Left lung (tissue), 4 donors: ENCODE measurements at regions not wholly inside any gene's neighbourhood (a gene's known extent, or its start where the extent isn't known, plus 50 kb on each side); places are given as distances from the start of the nearest gene placed in this dataset.
A peak's percentile ranks its signal among the peaks of the same experiment; 100 is the strongest.

ENCODE experiments used
- ATAC-seq: fragments of 200-7000 bp; cut with Tn5 transposase; one replicate; pipeline ENCODE4 v1.9.1; 2020; ENCODE audit warnings: moderate library complexity
- DNase-seq, 4 donors: peaks; one replicate each; pipeline ENCODE4 v3.0.0-alpha.2; 2013 to 2020
- H3K27ac ChIP-seq, 2 donors: fragments of 200-600 bp; sonication (generic) in 1 of 2; one replicate each; pipeline versions ENCODE4 v1.5.0 to v1.8.0; 2020 to 2021
- H3K27me3 ChIP-seq, 2 donors: fragments of 200-600 bp; sonication (generic) in 1 of 2; one replicate each; pipeline versions ENCODE4 v1.5.0 to v1.8.0; 2020 to 2021
- H3K36me3 ChIP-seq, 2 donors: fragments of 200-600 bp; sonication (generic) in 1 of 2; one replicate each; pipeline versions ENCODE4 v1.5.0 to v1.8.0; 2020 to 2021
- H3K4me1 ChIP-seq, 2 donors: fragments of 200-600 bp; one replicate each; pipeline ENCODE4 v1.8.0; 2021
- H3K4me3 ChIP-seq, 2 donors: fragments of 200-600 bp; sonication (generic) in 1 of 2; one replicate each; pipeline versions ENCODE4 v1.5.0 to v1.8.0; 2020 to 2021; ENCODE audit warnings: mild to moderate bottlenecking in 1 of 2
- H3K9me3 ChIP-seq, 2 donors: fragments of 200-600 bp; sonication (generic) in 1 of 2; one replicate each; pipeline versions ENCODE4 v1.5.0 to v1.8.0; 2020 to 2021
- CTCF ChIP-seq, 2 donors: fragments of 200-600 bp; sonication (generic) in 1 of 2; IDR thresholded peaks; one replicate each; pipeline versions ENCODE4 v1.5.0 to v1.8.0; 2021; ENCODE audit warnings: antibody characterized with exemption in 2 of 2
- intact Hi-C, 2 donors: fragments of 100-400 bp; cut with DNase I; formaldehyde crosslinking; loops; one replicate each; pipeline versions ENCODE4 v1.11.2 to v1.14.2; 2022
- donor health status: DM: no; HTN: yes; CAD: no.
- donor health status: DM: no; HTN: no; CAD: no.

GRCh38 chr5:44252545-44252944, 136.7 kb downstream of the FGF10 start:
- H3K4me3 ChIP-seq: no peak overlapping the region
- no peak for TF ChIP-seq CTCF (IDR thresholded peaks at IDR 0.05)
- intact Hi-C loops: no loop called here

GRCh38 chr5:44246986-44247385, 142.2 kb downstream of the FGF10 start:
- no peak overlapping the region for H3K4me3 ChIP-seq
- H3K9me3 ChIP-seq: no peaks in the 10 kb centered on the region
- no peaks in the 10 kb centered on the region for H3K36me3 ChIP-seq
- ATAC-seq (peak; percentile 43), DNase-seq (no peak)
- intact Hi-C loops: no loop called here
- H3K4me1 ChIP-seq: no peaks in the 10 kb centered on the region
- no peak overlapping the region for H3K27ac ChIP-seq
- no peak for TF ChIP-seq CTCF (IDR thresholded peaks at IDR 0.05)
- H3K27me3 ChIP-seq: no peaks in the 10 kb centered on the region

More at GRCh38 chr5:44252545-44252944, 136.7 kb downstream of the FGF10 start:
- Histone ChIP-seq H3K27me3 (no peaks in the 10 kb centered on the region), H3K9me3 (no peaks in the 10 kb centered on the region), H3K4me1 (no peaks in the 10 kb centered on the region), H3K36me3 (no peaks in the 10 kb centered on the region), H3K27ac (no peak overlapping the region)
- ATAC-seq (peak; percentile 45), DNase-seq (no peak)

- no peak for TF ChIP-seq CTCF (IDR thresholded peaks at IDR 0.05)
These were observed 143.3 kb downstream of the FGF10 start for GRCh38 chr5:44245935-44246334.

GRCh38 chr5:44242791-44243190, 146.4 kb downstream of the FGF10 start:
- H3K4me3 ChIP-seq: no peak overlapping the region
- no peaks in the 10 kb centered on the region for H3K36me3 ChIP-seq
- DNase-seq: no peak
- no peaks in the 10 kb centered on the region for H3K27me3 ChIP-seq
- H3K4me1 ChIP-seq: no peaks in the 10 kb centered on the region
- H3K27ac ChIP-seq: no peak overlapping the region
- no peak for ATAC-seq
- H3K9me3 ChIP-seq: no peaks in the 10 kb centered on the region
- no peak for TF ChIP-seq CTCF (IDR thresholded peaks at IDR 0.05)
- intact Hi-C loops: no loop called here

More at GRCh38 chr5:44245935-44246334, 143.3 kb downstream of the FGF10 start:
- no peaks in the 10 kb centered on the region for H3K36me3 ChIP-seq
- no peak overlapping the region for H3K27ac ChIP-seq
- H3K4me1 ChIP-seq: no peaks in the 10 kb centered on the region
- H3K4me3 ChIP-seq: no peak overlapping the region
- intact Hi-C loops: no loop called here
- ATAC-seq (no peak), DNase-seq (no peak)
- no peaks in the 10 kb centered on the region for H3K27me3 ChIP-seq
- no peaks in the 10 kb centered on the region for H3K9me3 ChIP-seq

GRCh38 chr5:44236040-44236439, 153.2 kb downstream of the FGF10 start:
- no peaks in the 10 kb centered on the region for H3K9me3 ChIP-seq
- no peak overlapping the region for H3K4me3 ChIP-seq
- ATAC-seq (no peak), DNase-seq (no peak)
- TF ChIP-seq CTCF (IDR thresholded peaks at IDR 0.05): no peak
- intact Hi-C loops: no loop called here
- no peaks in the 10 kb centered on the region for H3K36me3 ChIP-seq
- no peaks in the 10 kb centered on the region for H3K27me3 ChIP-seq
- H3K27ac ChIP-seq: no peak overlapping the region
- no peaks in the 10 kb centered on the region for H3K4me1 ChIP-seq
